ENCODE measurements at regions not wholly inside any gene's neighbourhood (a gene's known extent, or its start where the extent isn't known, plus 50 kb on each side); places are given as distances from the start of the nearest gene placed in this dataset.
"Not testable (repeated sequence)": the region's sequence is repeated elsewhere in the genome, so short reads cannot be mapped to it uniquely, and the experiment has no call there.

DNA sequence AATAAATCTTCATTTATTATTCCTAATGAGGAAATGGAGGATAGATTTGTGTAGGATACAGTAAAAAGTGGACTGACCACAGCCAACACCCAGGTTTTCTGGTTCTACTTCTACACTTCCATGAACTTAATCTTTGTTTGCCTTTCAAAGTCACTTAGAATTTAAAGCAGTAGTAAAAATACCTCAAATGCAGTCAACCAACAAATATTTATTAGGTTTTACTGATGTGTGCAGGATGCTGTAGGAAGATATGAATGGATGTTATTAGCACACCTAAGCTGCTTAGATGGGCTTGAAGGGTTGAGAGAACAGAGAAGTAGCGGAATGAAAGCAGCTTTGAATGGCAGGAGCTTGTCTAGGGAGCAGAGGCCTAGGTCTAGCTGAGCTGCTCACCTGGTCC lies 201.1 kb downstream of the PALM2AKAP2 start:
- no peaks in the 10 kb centered on the region for H3K36me3 Mint-ChIP-seq (ENCODE audit: insufficient read depth)

DNA sequence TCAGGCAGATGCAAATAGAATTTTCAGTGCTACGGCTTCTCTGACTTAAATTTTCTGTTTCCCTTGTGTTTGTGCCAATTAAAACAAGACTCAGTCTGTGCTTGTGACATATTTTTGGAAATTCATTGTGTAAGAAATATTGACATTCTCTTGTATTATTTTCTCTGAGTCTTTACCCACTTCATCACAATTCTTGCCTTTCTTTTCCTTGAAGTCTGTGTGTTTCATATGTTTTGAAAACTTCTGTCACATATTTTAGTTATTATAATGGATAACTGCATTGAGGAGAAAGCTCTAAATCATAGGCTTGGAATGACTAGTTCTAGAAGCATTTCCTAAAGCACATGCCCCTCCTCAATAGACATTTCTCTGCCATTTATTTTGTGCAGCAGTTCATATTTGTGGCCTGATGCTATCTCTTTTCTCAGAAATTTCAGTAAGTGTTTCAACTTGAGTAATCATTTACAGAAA lies 206.6 kb downstream of the PALM2AKAP2 start:
- Mint-ChIP-seq H3K27ac (ENCODE audit: low read depth) (no peak overlapping the region), H3K36me3 (ENCODE audit: insufficient read depth) (no peaks in the 10 kb centered on the region), H3K27me3 (no peaks in the 10 kb centered on the region), H3K9me3 (peaks cover 7% of the 10 kb centered on the region), H3K4me3 (no peak overlapping the region), H3K4me1 (no peaks in the 10 kb centered on the region)
- DNase-seq (ENCODE audit: low spot score in 2 of 2) (no peak), ATAC-seq (replicated peaks; ENCODE audit: extremely low read depth, poor library complexity, severe bottlenecking) (no peak)

More for the DNA sequence above, 201.1 kb downstream of the PALM2AKAP2 start:
- no peak for ATAC-seq (replicated peaks; ENCODE audit: extremely low read depth, poor library complexity, severe bottlenecking)
- peaks cover 7% of the 10 kb centered on the region for H3K9me3 Mint-ChIP-seq
- no peak overlapping the region for H3K27ac Mint-ChIP-seq (ENCODE audit: low read depth)
- no peak overlapping the region for H3K4me3 Mint-ChIP-seq
- no peaks in the 10 kb centered on the region for H3K4me1 Mint-ChIP-seq
- H3K27me3 Mint-ChIP-seq, result no peaks in the 10 kb centered on the region
- no peak for DNase-seq (ENCODE audit: low spot score in 2 of 2)

DNA sequence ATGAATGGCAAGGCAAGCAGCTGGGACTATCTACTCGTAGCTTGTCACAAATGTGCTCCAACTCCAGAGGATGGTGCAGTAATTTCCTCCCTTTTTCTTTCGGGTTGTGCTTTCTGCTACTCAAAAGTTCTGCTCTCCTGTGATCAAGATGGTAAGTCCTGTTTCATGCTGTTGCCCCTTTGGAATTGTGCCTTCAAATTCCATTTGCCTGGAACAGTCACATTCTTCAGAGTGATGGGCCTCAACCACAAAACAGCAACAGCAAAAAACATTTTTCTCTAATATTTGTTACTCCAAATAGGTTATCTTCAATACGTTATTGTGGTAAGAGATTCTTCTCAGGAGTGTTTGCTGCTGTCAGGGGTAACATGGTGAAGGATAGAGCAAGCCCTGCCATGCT lies 209.3 kb downstream of the PALM2AKAP2 start:
- peaks cover 5% of the 10 kb centered on the region for H3K27me3 Mint-ChIP-seq
- no peak overlapping the region for H3K27ac Mint-ChIP-seq (ENCODE audit: low read depth)
- DNase-seq (ENCODE audit: low spot score in 2 of 2) (no peak), ATAC-seq (replicated peaks; ENCODE audit: extremely low read depth, poor library complexity, severe bottlenecking) (no peak)
- H3K36me3 Mint-ChIP-seq (ENCODE audit: insufficient read depth), result no peaks in the 10 kb centered on the region
- no peak overlapping the region for H3K4me3 Mint-ChIP-seq
- no peaks in the 10 kb centered on the region for H3K4me1 Mint-ChIP-seq
- H3K9me3 Mint-ChIP-seq, result no peaks in the 10 kb centered on the region

DNA sequence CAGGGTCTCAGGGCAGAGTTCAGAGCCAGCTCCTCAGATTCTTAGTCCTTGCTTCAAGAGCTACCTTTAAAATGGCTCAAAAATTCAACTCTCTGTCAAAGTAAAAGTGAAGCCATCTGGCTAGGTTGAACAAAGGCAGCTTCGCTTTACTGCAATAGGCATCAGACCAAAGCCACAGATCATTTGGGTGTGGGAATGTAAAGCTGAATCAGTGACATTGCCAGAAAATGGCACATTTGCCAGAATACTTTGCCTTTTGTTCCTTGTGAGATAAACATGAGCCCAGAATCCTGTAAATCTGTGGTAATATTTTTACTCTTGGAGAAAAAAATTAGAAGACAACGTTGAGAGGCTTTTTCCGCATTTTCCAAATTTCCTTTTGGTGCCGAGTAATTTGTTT lies 210.5 kb downstream of the PALM2AKAP2 start:
- no peaks in the 10 kb centered on the region for H3K4me1 Mint-ChIP-seq
- DNase-seq (ENCODE audit: low spot score in 2 of 2), result no peak
- peaks cover 9% of the 10 kb centered on the region for H3K9me3 Mint-ChIP-seq
- peaks cover 18% of the 10 kb centered on the region for H3K27me3 Mint-ChIP-seq
- H3K4me3 Mint-ChIP-seq, result no peak overlapping the region
- no peak for ATAC-seq (replicated peaks; ENCODE audit: extremely low read depth, poor library complexity, severe bottlenecking)
- no peaks in the 10 kb centered on the region for H3K36me3 Mint-ChIP-seq (ENCODE audit: insufficient read depth)
- no peak overlapping the region for H3K27ac Mint-ChIP-seq (ENCODE audit: low read depth)

DNA sequence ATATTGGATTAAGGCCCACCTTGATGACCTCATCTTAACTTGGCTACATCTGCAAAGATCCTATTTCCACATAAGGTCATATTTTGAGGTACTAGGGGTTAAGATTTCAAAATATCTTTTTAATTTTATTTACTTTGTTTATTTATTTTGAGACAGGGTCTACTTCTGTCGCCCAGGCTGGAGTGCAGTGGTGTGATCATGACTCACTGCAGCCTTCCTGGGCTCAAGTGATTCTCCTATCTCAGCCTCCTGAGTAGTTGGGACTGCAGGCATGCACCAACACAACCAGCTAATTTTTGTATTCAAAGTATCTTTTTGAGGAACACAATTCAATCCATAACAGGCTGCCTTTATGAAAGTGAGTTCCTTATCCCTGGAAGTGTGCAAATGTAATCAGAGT lies 212.3 kb downstream of the PALM2AKAP2 start:
- peaks cover 9% of the 10 kb centered on the region for H3K9me3 Mint-ChIP-seq
- no peak for ATAC-seq (replicated peaks; ENCODE audit: extremely low read depth, poor library complexity, severe bottlenecking)
- no peak overlapping the region for H3K27ac Mint-ChIP-seq (ENCODE audit: low read depth)
- no peaks in the 10 kb centered on the region for H3K4me1 Mint-ChIP-seq
- H3K4me3 Mint-ChIP-seq, result no peak overlapping the region
- DNase-seq (ENCODE audit: low spot score in 2 of 2), result no peak
- no peaks in the 10 kb centered on the region for H3K36me3 Mint-ChIP-seq (ENCODE audit: insufficient read depth)
- H3K27me3 Mint-ChIP-seq, result peaks cover 19% of the 10 kb centered on the region

DNA sequence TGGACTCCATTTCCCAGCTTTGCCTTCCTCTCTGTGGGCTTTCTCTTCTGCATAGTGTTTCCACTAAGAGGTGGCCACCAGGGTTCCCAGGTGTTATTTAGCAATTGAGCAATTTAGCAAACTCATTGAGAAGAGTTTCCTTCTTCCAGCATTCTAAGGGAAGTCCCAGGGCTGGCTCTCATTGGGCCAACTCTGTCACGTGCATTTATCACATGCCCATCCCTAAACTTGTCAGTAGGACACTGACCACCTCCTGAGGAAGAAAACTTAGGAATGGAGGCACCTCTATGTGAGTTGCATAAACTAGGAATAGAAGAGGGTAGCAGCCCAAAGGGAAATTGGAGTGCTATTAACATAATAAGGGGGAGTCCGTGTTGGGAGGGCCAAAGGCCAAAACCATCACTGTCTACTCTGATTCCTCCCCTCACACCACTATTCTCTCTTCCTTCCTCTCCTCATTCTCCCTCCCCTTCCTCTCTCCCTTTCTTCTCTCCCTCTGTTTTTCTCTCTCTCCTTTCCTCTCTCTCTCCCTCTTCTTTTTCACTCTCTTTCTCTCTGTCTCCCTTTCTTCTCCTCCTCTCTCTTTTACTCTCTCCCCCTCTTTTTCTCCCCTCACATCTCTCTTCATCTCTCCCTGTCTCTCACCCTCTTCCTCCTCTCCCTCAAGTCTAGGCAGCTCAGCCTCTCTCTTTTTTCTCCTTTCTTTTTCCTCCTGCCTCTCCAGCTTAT lies 213.4 kb downstream of the PALM2AKAP2 start:
- no peaks in the 10 kb centered on the region for H3K36me3 Mint-ChIP-seq (ENCODE audit: insufficient read depth)
- peaks cover 19% of the 10 kb centered on the region for H3K27me3 Mint-ChIP-seq
- no peak for DNase-seq (ENCODE audit: low spot score in 2 of 2)
- H3K4me1 Mint-ChIP-seq, result no peaks in the 10 kb centered on the region
- H3K4me3 Mint-ChIP-seq, result no peak overlapping the region
- peaks cover 9% of the 10 kb centered on the region for H3K9me3 Mint-ChIP-seq
- H3K27ac Mint-ChIP-seq (ENCODE audit: low read depth), result no peak overlapping the region
- no peak for ATAC-seq (replicated peaks; ENCODE audit: extremely low read depth, poor library complexity, severe bottlenecking)

DNA sequence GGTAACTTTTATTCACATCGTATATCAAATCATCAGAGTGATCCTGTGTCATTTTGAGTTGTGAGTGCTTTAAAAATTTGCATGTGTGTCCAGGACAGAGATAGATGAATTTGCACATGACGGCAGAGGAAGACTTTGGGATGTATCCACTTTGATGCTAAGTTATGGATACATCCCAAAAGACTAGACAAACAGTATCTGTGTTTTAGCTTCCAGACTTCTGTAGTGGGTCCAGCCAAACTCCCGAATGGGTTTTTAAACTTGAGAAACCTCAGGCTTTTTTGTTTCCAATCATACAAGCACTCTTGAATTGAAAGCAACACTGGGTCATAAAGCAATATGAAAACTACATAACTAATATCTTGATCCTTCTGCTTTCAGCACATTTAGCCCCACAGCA lies 213.8 kb downstream of the C9orf152 start:
- ATAC-seq (replicated peaks; ENCODE audit: extremely low read depth, poor library complexity, severe bottlenecking) (no peak), DNase-seq (ENCODE audit: low spot score in 2 of 2) (no peak)
- Mint-ChIP-seq H3K27me3 (peaks cover 19% of the 10 kb centered on the region), H3K27ac (ENCODE audit: low read depth) (no peak overlapping the region), H3K4me1 (no peaks in the 10 kb centered on the region), H3K4me3 (no peak overlapping the region), H3K36me3 (ENCODE audit: insufficient read depth) (no peaks in the 10 kb centered on the region), H3K9me3 (peaks cover 9% of the 10 kb centered on the region)

DNA sequence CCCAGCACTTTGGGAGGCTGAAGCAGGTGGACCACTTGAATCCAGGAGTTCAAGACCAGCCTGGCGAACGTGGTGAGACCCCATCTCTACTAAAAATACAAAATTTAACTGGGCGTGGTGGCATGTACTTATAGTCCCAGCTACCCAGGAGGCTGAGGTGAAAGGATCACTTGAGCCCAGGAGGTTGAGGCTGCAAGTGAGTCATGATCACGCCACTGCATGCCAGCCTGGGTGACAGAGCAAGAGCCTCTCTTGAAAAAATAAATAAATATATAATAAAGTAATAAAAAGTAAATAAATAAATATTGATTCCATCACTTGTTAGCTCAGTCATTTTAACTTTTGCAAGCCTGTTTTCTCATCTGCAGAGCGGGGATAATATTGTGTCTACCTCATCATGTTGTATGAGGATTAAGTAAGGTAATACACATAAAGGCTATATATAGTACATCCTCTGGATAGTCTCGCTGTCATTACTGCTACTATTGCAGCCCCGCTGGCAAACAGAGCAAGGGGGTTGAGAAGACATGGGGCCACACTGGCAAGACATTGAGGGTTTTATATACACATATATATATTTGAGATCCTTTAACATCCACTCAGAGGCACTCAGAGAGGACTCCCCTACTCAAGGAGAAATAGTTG lies 210.9 kb downstream of the C9orf152 start:
- Mint-ChIP-seq H3K9me3 (peaks cover 14% of the 10 kb centered on the region), H3K27me3 (peaks cover 19% of the 10 kb centered on the region), H3K4me1 (no peaks in the 10 kb centered on the region), H3K27ac (ENCODE audit: low read depth) (no peak overlapping the region), H3K4me3 (no peak overlapping the region), H3K36me3 (ENCODE audit: insufficient read depth) (no peaks in the 10 kb centered on the region)
- ATAC-seq (replicated peaks; ENCODE audit: extremely low read depth, poor library complexity, severe bottlenecking), result no peak
- DNase-seq (ENCODE audit: low spot score in 2 of 2), result no peak

DNA sequence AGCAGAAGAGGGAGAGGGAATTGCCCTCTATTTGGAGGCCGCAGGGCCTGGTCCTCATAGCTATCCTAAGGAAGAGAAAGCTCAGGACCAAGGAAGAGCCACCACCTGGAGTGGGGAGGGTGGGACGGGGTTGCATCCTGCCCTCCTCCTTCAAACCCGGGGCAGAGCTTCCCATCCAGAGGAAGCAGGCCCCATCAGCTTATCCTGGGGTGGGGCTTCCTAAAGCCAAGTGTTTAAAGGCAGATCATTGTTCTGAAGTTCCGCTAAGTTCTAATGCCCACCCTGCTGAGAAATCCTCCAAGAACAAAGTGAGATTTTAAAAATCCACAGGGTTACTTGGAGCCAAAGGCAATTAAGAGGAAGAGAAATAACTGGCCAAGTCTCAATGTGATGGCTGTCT lies 210.3 kb downstream of the C9orf152 start:
- H3K4me3 Mint-ChIP-seq, result no peak overlapping the region
- H3K27me3 Mint-ChIP-seq, result peaks cover 19% of the 10 kb centered on the region
- H3K27ac Mint-ChIP-seq (ENCODE audit: low read depth), result no peak overlapping the region
- peaks cover 14% of the 10 kb centered on the region for H3K9me3 Mint-ChIP-seq
- ATAC-seq (replicated peaks; ENCODE audit: extremely low read depth, poor library complexity, severe bottlenecking), result no peak
- no peak for DNase-seq (ENCODE audit: low spot score in 2 of 2)
- H3K4me1 Mint-ChIP-seq, result no peaks in the 10 kb centered on the region
- no peaks in the 10 kb centered on the region for H3K36me3 Mint-ChIP-seq (ENCODE audit: insufficient read depth)

DNA sequence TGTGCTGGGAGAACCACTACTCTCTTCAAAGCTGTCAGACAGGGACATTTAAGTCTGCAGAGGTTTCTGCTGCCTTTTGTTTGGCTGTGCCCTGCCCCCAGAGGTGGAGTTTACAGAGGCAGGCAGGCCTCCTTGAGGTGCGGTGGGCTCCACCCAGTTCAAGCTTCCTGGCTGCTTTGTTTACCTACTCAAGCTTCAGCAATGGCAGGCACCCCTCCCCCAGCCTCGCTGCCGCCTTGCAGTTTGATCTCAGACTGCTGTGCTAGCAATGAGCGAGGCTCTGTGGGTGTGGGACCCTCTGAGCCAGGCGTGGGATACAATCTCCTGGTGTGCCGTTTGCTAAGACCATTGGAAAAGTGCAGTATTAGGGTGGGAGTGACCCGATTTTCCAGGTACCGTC lies 202.4 kb downstream of the C9orf152 start:
- H3K4me3 Mint-ChIP-seq, result peak overlapping the region; percentile 34
- peaks cover 33% of the 10 kb centered on the region for H3K27me3 Mint-ChIP-seq
- not testable (repeated sequence) for H3K36me3 Mint-ChIP-seq (ENCODE audit: insufficient read depth); DNase-seq (ENCODE audit: low spot score in 2 of 2); ATAC-seq (replicated peaks; ENCODE audit: extremely low read depth, poor library complexity, severe bottlenecking)
- H3K9me3 Mint-ChIP-seq, result peaks cover 10% of the 10 kb centered on the region
- peak overlapping the region; percentile 9 for H3K27ac Mint-ChIP-seq (ENCODE audit: low read depth)
- peaks cover 11% of the 10 kb centered on the region for H3K4me1 Mint-ChIP-seq

DNA sequence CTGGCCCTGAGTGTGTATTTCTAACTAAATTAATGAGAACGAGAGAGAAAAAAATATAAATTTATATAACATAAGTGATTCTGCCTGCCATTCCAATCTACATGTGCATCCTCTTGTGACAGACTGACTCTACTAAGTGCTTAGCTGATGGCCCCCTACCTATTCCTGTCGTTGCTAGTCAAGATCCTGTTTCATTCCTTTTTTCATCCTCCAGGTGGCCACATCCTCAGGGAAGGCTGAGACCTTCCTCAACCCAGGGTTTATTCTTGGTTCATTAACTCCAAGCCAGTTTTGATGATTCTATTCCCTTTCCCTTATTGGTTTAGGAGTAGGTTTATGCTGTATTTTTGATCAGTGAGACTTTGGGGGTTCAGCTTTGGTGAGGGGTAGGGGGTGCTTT lies 201.3 kb downstream of the C9orf152 start:
- H3K9me3 Mint-ChIP-seq, result peaks cover 6% of the 10 kb centered on the region
- peaks cover 33% of the 10 kb centered on the region for H3K27me3 Mint-ChIP-seq
- H3K4me1 Mint-ChIP-seq, result peaks cover 11% of the 10 kb centered on the region
- peak overlapping the region; percentile 9 for H3K27ac Mint-ChIP-seq (ENCODE audit: low read depth)
- H3K4me3 Mint-ChIP-seq, result no peak overlapping the region
- ATAC-seq (replicated peaks; ENCODE audit: extremely low read depth, poor library complexity, severe bottlenecking), result no peak
- DNase-seq (ENCODE audit: low spot score in 2 of 2), result no peak
- H3K36me3 Mint-ChIP-seq (ENCODE audit: insufficient read depth), result no peaks in the 10 kb centered on the region

DNA sequence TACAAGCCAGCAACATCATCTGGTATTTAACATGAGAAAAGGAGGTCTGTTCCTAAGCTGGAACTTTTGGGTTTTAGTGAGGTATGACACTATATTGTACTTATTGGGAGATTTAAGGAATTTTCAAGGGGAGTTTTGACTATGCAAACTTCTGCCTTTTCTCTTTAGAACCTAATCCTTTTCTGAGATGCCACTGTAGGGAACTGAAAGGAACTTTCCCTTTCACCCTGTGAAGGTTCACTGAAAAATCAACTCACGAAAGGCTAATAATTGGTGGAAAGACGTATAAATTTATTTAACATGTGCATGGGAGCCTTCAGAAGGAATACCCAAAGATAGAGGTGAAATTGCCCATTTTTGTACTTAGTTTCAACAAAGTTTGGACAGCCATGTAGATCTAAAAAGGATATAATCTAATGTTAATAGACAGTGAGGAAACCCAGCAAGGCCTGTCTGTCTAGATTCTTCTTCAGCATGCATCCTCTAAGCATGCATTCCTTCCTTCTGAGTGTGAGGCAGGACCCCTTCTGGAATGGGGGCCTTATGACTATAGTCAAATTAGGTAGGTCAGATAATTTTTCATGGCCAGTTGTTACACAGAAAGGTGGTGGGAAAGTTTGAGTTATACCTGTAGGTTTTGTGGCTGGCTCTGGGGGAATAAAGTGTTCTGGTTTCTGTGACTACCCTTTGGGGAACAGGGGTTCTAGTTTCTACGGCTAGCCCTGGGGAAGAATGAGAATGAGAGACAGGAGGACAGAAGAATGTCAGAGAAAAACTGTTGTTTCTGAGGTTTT lies 200.3 kb downstream of the C9orf152 start:
- Mint-ChIP-seq H3K36me3 (ENCODE audit: insufficient read depth) (no peaks in the 10 kb centered on the region), H3K9me3 (peaks cover 6% of the 10 kb centered on the region), H3K4me1 (peaks cover 11% of the 10 kb centered on the region), H3K4me3 (no peak overlapping the region), H3K27me3 (peaks cover 33% of the 10 kb centered on the region), H3K27ac (ENCODE audit: low read depth) (no peak overlapping the region)
- no peak for DNase-seq (ENCODE audit: low spot score in 2 of 2)
- no peak for ATAC-seq (replicated peaks; ENCODE audit: extremely low read depth, poor library complexity, severe bottlenecking)
